Right lobe of liver (tissue), 4 donors: ENCODE measurements at regions not wholly inside any gene's neighbourhood (a gene's known extent, or its start where the extent isn't known, plus 50 kb on each side); places are given as distances from the start of the nearest gene placed in this dataset.

ENCODE experiments used
- CTCF ChIP-seq, 4 donors: fragments of 200-600 bp in 3 of 4; fragments of 450-650 bp in 1 of 4; IDR thresholded peaks; one replicate each; pipeline versions ENCODE4 v1.5.1 to v1.8.0; 2016 to 2022; ENCODE audit warnings: antibody characterized with exemption in 4 of 4, mild to moderate bottlenecking in 2 of 4
- POLR2A ChIP-seq: fragments of 450-650 bp; IDR thresholded peaks from one replicate; pipeline ENCODE4 v1.6.1; 2017; ENCODE audit warnings: antibody characterized with exemption, mild to moderate bottlenecking
- donor health status: DM: no; HTN: no; CAD: no.
- donor health status: DM: no; HTN: no; CAD: no.
- donor health status: DM: no; HTN: yes; CAD: no.

DNA sequence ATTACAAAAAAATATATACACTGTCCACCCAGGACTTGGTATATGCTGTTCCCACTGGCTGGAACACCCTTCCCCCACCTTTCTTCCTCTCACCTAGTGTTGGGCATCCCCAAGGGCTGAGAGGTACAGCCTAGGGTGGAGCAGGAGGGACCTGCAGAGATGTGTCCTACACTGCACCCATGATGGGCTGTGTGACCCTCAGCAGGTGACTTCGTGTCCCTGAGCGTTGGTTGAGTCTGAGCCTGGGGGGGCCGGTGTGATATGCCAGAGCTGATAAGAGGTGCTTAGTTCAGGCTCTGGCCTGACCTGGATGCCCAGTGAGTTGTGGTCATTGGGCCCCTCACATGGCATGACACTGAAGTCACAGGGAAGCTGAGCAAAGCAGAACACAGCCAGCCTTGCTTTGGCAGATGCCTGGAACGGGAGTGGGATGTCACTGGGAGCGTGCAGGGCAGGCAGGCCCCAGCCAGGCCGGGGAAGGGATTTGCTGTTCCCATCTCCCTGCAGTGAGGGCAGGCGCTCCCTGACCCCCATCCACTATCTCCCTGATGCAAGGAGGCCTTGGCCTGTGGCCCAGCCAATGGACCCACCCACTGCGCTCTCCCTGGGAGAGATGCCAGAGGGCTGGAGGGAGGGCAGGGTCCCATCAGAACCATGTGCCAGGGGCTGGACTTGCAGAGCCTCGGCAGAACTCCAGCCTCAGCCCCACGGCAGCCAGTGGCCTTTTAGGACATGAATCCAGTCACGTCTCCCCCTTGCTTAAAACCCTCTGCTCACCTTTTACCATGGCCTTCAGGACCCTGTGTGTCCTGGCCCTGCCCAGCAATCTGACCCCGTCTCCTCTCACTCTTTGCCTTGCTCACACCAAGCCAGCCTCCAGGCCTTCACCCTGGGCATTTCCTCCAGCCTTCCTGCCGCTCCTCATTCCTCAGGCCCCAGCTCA, 138.9 kb downstream of the MN1 start:
- TF ChIP-seq CTCF (IDR thresholded peaks at IDR 0.05) (no peak), POLR2A (no peak)
